Left renal pelvis (tissue), 4 donors: ENCODE measurements at regions not wholly inside any gene's neighbourhood (a gene's known extent, or its start where the extent isn't known, plus 50 kb on each side); places are given as distances from the start of the nearest gene placed in this dataset.

ENCODE experiments used
- DNase-seq, 4 donors: peaks; one replicate each; pipeline ENCODE4 v3.0.0-alpha.2; 2013; ENCODE audit warnings: low read depth in 4 of 4, low spot score in 3 of 4

GRCh38 chr11:119891055-119891768 is 162.2 kb upstream of the NECTIN1 start:
- no peak for DNase-seq

GRCh38 chr11:119890466-119890865 is 161.5 kb upstream of the NECTIN1 start:
- no peak for DNase-seq

GRCh38 chr11:119889728-119890280 is 160.8 kb upstream of the NECTIN1 start:
- no peak for DNase-seq

- no peak for DNase-seq
Observed at GRCh38 chr11:119889111-119889510, 160.1 kb upstream of the NECTIN1 start.

- DNase-seq = peak in 1 of 4 donors; percentile 40
Observed at GRCh38 chr11:119888119-119888518, 159.1 kb upstream of the NECTIN1 start.

GRCh38 chr11:119886667-119887230 is 157.7 kb upstream of the NECTIN1 start:
- no peak for DNase-seq

GRCh38 chr11:119885861-119886567 is 157.0 kb upstream of the NECTIN1 start:
- DNase-seq = no peak

- no peak for DNase-seq
Observed at GRCh38 chr11:119885067-119885466, 156.1 kb upstream of the NECTIN1 start.

- DNase-seq = no peak
Observed at GRCh38 chr11:119882316-119882715, 153.3 kb upstream of the NECTIN1 start.

GRCh38 chr11:119880873-119881272 is 151.9 kb upstream of the NECTIN1 start:
- DNase-seq = no peak

GRCh38 chr11:119880143-119880542 is 151.1 kb upstream of the NECTIN1 start:
- DNase-seq = no peak

- no peak for DNase-seq
Observed at GRCh38 chr11:119878990-119879389, 150.0 kb upstream of the NECTIN1 start.

- no peak for DNase-seq
Observed at GRCh38 chr11:119876841-119877240, 147.8 kb upstream of the NECTIN1 start.

GRCh38 chr11:119875841-119876600 is 147.0 kb upstream of the NECTIN1 start:
- no peak for DNase-seq

- DNase-seq = no peak
Observed at GRCh38 chr11:119874660-119875238, 145.7 kb upstream of the NECTIN1 start.

- DNase-seq = no peak
Observed at GRCh38 chr11:119873761-119874421, 144.9 kb upstream of the NECTIN1 start.

- no peak for DNase-seq
Observed at GRCh38 chr11:119872611-119873310, 143.8 kb upstream of the NECTIN1 start.

GRCh38 chr11:119865661-119866156 is 136.7 kb upstream of the NECTIN1 start:
- no peak for DNase-seq

GRCh38 chr11:119864836-119865235 is 135.8 kb upstream of the NECTIN1 start:
- no peak for DNase-seq
